GM13976 (cell line): ENCODE measurements at regions not wholly inside any gene's neighbourhood (a gene's known extent, or its start where the extent isn't known, plus 50 kb on each side); places are given as distances from the start of the nearest gene placed in this dataset.
"Not testable (repeated sequence)": the region's sequence is repeated elsewhere in the genome, so short reads cannot be mapped to it uniquely, and the experiment has no call there.

Experiments
- DNase-seq: peaks from one replicate; pipeline ENCODE4 v3.0.0; 2012; ENCODE audit warnings: low spot score
- CTCF ChIP-seq: IDR thresholded peaks from 2 replicates; pipeline ENCODE4 v1.5.1; 2012; ENCODE audit warnings: borderline replicate concordance, mild to moderate bottlenecking; ENCODE audit not compliant: insufficient read depth; ENCODE audit errors: extremely low read depth, missing control alignments, control extremely low read depth
- in situ Hi-C: fragments of 300-500 bp; cut with MboI; formaldehyde crosslinking; loops from one replicate; pipeline ENCODE4 v1.12.0; 2022; ENCODE audit warnings: low sequenced_read_pairs, mixed read lengths, inconsistent platforms; ENCODE audit not compliant: unreplicated experiment

GRCh38 chr7:85274454-85274853 lies 87.6 kb upstream of the SEMA3D start:
- in situ Hi-C loops, result no loop called here
- DNase-seq, result no peak

GRCh38 chr7:85262891-85263290 lies 76.0 kb upstream of the SEMA3D start:
- no peak for DNase-seq
- no peak for TF ChIP-seq CTCF
- in situ Hi-C loops, result no loop called here

More at GRCh38 chr7:85274454-85274853, 87.6 kb upstream of the SEMA3D start:
- TF ChIP-seq CTCF, result no peak

- DNase-seq, result no peak
- TF ChIP-seq CTCF, result no peak
- in situ Hi-C loops, result no loop called here
Observed at GRCh38 chr7:85261336-85261735, 74.5 kb upstream of the SEMA3D start.

- DNase-seq, in situ Hi-C loops: not testable (repeated sequence)
Observed at GRCh38 chr7:85249787-85250186, 62.9 kb upstream of the SEMA3D start.

GRCh38 chr7:85239109-85239508 lies 52.3 kb upstream of the SEMA3D start:
- DNase-seq, result no peak
- in situ Hi-C loops, result no loop called here
- TF ChIP-seq CTCF, result no peak

GRCh38 chr7:85237721-85238120 lies 50.9 kb upstream of the SEMA3D start:
- no peak for TF ChIP-seq CTCF
- in situ Hi-C loops, result no loop called here
- no peak for DNase-seq
